Stimulated activated naive CD8-positive, alpha-beta T cell treated with anti-CD3 and anti-CD28 coated beads, Interleukin-15, Interleukin-2, amounts not matched to agents 100 ng/mL and 50 ng/mL, for 24 hours (primary cell): ENCODE measurements at regions not wholly inside any gene's neighbourhood (a gene's known extent, or its start where the extent isn't known, plus 50 kb on each side); places are given as distances from the start of the nearest gene placed in this dataset.
A peak's percentile ranks its signal among the peaks of the same experiment; 100 is the strongest.
"Not testable (repeated sequence)": the region's sequence is repeated elsewhere in the genome, so short reads cannot be mapped to it uniquely, and the experiment has no call there.

ENCODE experiments used
- H3K27ac Mint-ChIP-seq: one replicate; pipeline ENCODE4 v1.8.0; 2021; ENCODE audit warnings: mild to moderate bottlenecking, mixed read lengths
- H3K27me3 Mint-ChIP-seq: one replicate; pipeline ENCODE4 v1.8.0; 2021; ENCODE audit warnings: mixed read lengths
- H3K36me3 Mint-ChIP-seq: one replicate; pipeline ENCODE4 v1.8.0; 2021; ENCODE audit warnings: low read depth, mixed read lengths
- H3K4me1 Mint-ChIP-seq: one replicate; pipeline ENCODE4 v1.8.0; 2021; ENCODE audit warnings: low read depth, mixed read lengths
- H3K4me3 Mint-ChIP-seq: one replicate; pipeline ENCODE4 v1.8.0; 2021; ENCODE audit warnings: mild to moderate bottlenecking, mixed read lengths
- H3K9me3 Mint-ChIP-seq: one replicate; pipeline ENCODE4 v1.8.0; 2021; ENCODE audit warnings: mixed read lengths

- H3K4me3 Mint-ChIP-seq, H3K27ac Mint-ChIP-seq, H3K36me3 Mint-ChIP-seq, H3K9me3 Mint-ChIP-seq: not testable (repeated sequence)
- Mint-ChIP-seq H3K4me1 (peaks cover 20% of the 10 kb centered on the region), H3K27me3 (peaks cover 18% of the 10 kb centered on the region)
These were observed 77.5 kb downstream of the SNX5 start for GRCh38 chr20:17891131-17891530.

GRCh38 chr20:17890330-17890729, 78.3 kb downstream of the SNX5 start:
- Mint-ChIP-seq H3K27ac (no peak overlapping the region), H3K4me1 (peaks cover 12% of the 10 kb centered on the region), H3K36me3 (peaks cover 5% of the 10 kb centered on the region), H3K27me3 (peaks cover 19% of the 10 kb centered on the region), H3K4me3 (no peak overlapping the region), H3K9me3 (peaks cover 6% of the 10 kb centered on the region)

GRCh38 chr20:17889226-17889625, 79.4 kb downstream of the SNX5 start:
- Mint-ChIP-seq H3K4me1 (peaks cover 10% of the 10 kb centered on the region), H3K36me3 (peaks cover 5% of the 10 kb centered on the region), H3K27me3 (peaks cover 25% of the 10 kb centered on the region), H3K27ac (no peak overlapping the region), H3K4me3 (no peak overlapping the region), H3K9me3 (peaks cover 6% of the 10 kb centered on the region)

- Mint-ChIP-seq H3K27me3 (peaks cover 25% of the 10 kb centered on the region), H3K4me3 (no peak overlapping the region), H3K27ac (no peak overlapping the region), H3K36me3 (peaks cover 5% of the 10 kb centered on the region), H3K9me3 (peaks cover 6% of the 10 kb centered on the region), H3K4me1 (peaks cover 10% of the 10 kb centered on the region)
These were observed 80.5 kb downstream of the SNX5 start for GRCh38 chr20:17888044-17888443.

GRCh38 chr20:17887331-17888030, 81.1 kb downstream of the SNX5 start:
- H3K4me3 Mint-ChIP-seq, result no peak overlapping the region
- H3K27ac Mint-ChIP-seq, result no peak overlapping the region
- H3K4me1 Mint-ChIP-seq, result peaks cover 13% of the 10 kb centered on the region
- H3K27me3 Mint-ChIP-seq, result peaks cover 21% of the 10 kb centered on the region
- H3K9me3 Mint-ChIP-seq, result peaks cover 6% of the 10 kb centered on the region
- H3K36me3 Mint-ChIP-seq, result peaks cover 5% of the 10 kb centered on the region

DNA sequence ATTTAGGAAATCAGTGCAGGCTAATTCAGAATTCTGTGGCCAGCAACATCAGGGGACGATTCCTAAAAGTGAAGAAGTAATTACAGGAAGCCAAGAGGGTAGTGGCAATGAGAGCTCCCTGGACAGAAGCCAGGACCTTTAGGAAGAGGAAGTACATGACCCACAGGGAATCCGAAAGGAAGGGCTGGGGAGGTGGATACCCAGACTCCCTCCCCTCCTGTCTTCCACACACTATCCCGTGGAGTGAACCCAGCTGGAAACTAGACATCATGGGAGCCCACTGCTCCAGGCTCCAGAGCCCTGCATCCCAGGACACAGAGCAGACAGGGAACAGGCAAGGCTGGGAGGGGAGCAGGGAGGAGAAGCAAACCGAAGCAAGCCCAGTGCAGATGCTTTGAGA, 83.0 kb downstream of the SNX5 start:
- Mint-ChIP-seq H3K9me3 (peaks cover 6% of the 10 kb centered on the region), H3K27me3 (peaks cover 14% of the 10 kb centered on the region), H3K36me3 (peaks cover 5% of the 10 kb centered on the region), H3K4me3 (no peak overlapping the region), H3K27ac (no peak overlapping the region), H3K4me1 (peaks cover 13% of the 10 kb centered on the region)

DNA sequence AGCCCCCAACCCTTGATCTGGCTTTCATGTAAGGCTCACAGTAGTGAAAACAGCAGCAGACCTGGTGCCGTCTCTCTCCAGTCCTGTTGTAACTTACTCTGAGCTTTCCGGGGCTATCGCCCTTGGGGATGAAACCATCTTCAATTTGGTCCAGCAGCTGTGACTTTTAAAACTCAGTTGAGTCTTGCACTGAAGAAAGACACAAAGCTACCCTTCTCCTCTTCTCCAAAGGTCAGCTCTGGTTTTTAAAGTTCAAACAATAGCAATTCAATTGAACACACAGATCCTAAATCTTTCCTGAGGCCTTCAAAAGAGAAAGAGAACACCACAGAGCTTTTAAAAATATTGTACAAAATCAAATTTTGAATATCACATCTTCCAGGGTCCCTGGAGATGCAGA, 83.5 kb downstream of the SNX5 start:
- no peak overlapping the region for H3K4me3 Mint-ChIP-seq

GRCh38 chr20:17884307-17885003, 84.1 kb downstream of the SNX5 start:
- peak overlapping the region; percentile 54 for H3K27ac Mint-ChIP-seq
- H3K4me1 Mint-ChIP-seq, result peaks cover 17% of the 10 kb centered on the region
- peaks cover under 1% of the 10 kb centered on the region for H3K9me3 Mint-ChIP-seq
- peaks cover 10% of the 10 kb centered on the region for H3K27me3 Mint-ChIP-seq
- no peak overlapping the region for H3K4me3 Mint-ChIP-seq
- peaks cover under 1% of the 10 kb centered on the region for H3K36me3 Mint-ChIP-seq

More for the DNA sequence above, 83.5 kb downstream of the SNX5 start:
- Mint-ChIP-seq H3K27ac (no peak overlapping the region), H3K4me1 (peaks cover 13% of the 10 kb centered on the region), H3K27me3 (peaks cover 14% of the 10 kb centered on the region), H3K9me3 (peaks cover 6% of the 10 kb centered on the region), H3K36me3 (peaks cover 5% of the 10 kb centered on the region)

DNA sequence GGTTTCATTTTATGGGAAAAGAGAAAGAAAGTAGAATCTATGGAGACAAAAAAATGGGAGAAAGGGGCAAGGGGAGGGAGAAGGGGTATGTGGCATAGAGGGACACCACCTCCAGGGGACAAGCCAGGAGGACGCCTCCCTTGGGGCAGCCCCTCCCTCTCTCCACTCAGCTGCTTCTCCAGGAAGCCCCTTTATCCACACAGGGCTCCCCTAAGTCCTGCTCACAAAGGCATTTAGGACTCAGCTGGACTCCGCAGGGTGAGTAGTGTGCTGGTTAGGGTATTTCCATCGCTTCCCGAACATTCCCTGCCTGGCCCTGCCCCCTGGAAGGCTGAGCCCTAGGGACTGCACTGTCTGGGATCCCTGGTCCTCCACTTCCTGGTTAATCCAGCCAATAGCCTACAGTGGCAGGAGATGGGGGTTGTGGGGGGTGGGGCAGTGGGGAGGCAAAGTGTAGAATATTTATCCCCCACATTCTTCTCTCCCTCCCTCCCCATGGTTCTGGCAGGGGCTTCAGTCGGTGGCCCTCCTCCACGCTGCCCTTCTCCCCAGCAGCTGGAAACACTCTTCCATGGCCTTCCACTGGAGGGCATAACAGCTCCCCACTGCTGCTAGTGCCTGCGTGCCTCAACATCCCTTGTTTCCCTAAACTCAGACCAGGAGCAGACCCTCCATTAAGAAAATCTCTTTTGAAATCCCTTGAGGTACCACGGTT, 84.8 kb downstream of the SNX5 start:
- no peak overlapping the region for H3K27ac Mint-ChIP-seq
- peaks cover 9% of the 10 kb centered on the region for H3K27me3 Mint-ChIP-seq

GRCh38 chr20:17882834-17883591, 85.6 kb downstream of the SNX5 start:
- Mint-ChIP-seq H3K9me3 (no peaks in the 10 kb centered on the region), H3K36me3 (no peaks in the 10 kb centered on the region), H3K4me3 (no peak overlapping the region), H3K4me1 (peaks cover 29% of the 10 kb centered on the region), H3K27ac (no peak overlapping the region), H3K27me3 (peaks cover 9% of the 10 kb centered on the region)

More for the DNA sequence above, 84.8 kb downstream of the SNX5 start:
- Mint-ChIP-seq H3K4me3 (no peak overlapping the region), H3K4me1 (peaks cover 24% of the 10 kb centered on the region), H3K36me3 (no peaks in the 10 kb centered on the region), H3K9me3 (no peaks in the 10 kb centered on the region)

DNA sequence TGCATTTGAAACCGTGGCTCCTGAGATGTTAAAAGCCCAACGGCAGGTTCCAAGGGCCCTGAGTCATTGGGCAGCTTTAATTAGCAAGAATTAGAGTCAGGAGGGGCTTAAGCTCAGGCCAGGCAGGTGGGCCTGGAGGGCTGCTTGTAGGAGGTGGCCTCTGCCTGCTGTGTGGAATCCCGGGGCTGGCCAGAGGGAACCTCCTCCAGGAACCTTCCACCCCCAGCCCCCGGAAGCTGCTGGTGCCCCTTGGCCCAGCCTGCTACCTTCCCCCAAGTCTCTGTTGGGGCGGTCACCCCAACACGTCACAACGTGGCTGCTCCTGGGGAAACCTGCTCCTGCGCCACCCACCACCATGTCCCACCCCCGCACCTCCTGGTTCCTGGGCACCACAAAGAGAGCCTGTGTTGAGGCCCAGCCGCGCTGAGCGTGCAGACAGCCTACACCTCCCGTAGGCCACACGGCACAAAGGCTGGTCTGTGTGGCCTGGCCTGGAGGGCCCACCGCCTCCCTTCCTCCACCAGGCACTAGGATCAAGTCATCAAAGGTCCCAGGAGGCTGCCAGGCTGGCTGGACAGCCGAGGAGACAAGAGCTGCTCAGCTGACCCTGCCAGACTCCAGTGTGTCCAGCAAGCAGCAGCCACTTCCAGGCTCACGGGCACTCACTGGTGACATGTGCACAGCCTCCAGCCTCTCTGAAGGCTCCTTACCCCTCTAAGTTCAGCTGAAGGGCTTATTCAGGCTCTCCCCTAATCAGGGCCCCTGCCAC, 86.3 kb downstream of the SNX5 start:
- no peaks in the 10 kb centered on the region for H3K9me3 Mint-ChIP-seq
- H3K27me3 Mint-ChIP-seq, result peaks cover 9% of the 10 kb centered on the region
- no peaks in the 10 kb centered on the region for H3K36me3 Mint-ChIP-seq
- peaks cover 31% of the 10 kb centered on the region for H3K4me1 Mint-ChIP-seq
- no peak overlapping the region for H3K27ac Mint-ChIP-seq
- H3K4me3 Mint-ChIP-seq, result no peak overlapping the region

GRCh38 chr20:17881741-17882064, 86.9 kb downstream of the SNX5 start:
- peaks cover 9% of the 10 kb centered on the region for H3K27me3 Mint-ChIP-seq
- no peak overlapping the region for H3K4me3 Mint-ChIP-seq
- H3K9me3 Mint-ChIP-seq, result no peaks in the 10 kb centered on the region
- H3K36me3 Mint-ChIP-seq, result no peaks in the 10 kb centered on the region
- H3K27ac Mint-ChIP-seq, result no peak overlapping the region
- peaks cover 35% of the 10 kb centered on the region for H3K4me1 Mint-ChIP-seq

DNA sequence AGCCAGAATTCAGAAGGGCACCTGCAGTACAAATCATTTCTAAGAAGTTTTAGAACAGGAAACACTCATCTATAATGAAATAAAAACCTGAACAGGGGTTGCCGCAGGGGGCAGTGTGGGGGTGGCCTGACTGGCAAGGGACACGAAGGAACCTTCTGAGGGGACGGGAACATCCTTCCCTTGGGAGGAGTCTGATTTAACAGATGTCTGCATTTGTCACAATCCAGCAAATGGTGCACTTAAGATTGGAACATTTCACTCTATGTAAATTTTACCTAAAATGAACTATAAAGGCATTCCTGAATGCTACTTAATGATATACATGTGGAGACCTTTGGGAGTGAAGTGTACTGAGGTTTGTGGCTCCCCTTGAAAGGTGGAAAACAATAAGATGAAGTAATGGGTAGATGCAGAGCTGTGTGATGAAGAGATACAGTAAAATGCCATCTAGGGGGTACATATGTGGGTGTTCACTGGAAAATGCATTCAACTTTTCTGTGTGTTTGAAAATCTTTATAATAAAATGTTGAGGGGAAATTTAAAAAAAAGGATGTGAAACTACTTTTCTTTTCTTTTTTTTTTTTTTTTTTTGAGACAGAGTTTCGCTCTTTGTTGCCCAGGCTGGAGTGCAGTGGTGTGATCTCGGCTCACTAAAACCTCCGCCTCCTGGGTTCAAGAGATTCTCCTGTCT, 89.5 kb downstream of the SNX5 start:
- H3K36me3 Mint-ChIP-seq, result no peaks in the 10 kb centered on the region
- no peaks in the 10 kb centered on the region for H3K27me3 Mint-ChIP-seq
- H3K27ac Mint-ChIP-seq, result peak overlapping the region; percentile 91
- peaks cover 39% of the 10 kb centered on the region for H3K4me1 Mint-ChIP-seq
- H3K9me3 Mint-ChIP-seq, result no peaks in the 10 kb centered on the region
- H3K4me3 Mint-ChIP-seq, result peak overlapping the region; percentile 51
